C4-2B (cell line): ENCODE measurements at regions not wholly inside any gene's neighbourhood (a gene's known extent, or its start where the extent isn't known, plus 50 kb on each side); places are given as distances from the start of the nearest gene placed in this dataset.

ENCODE experiments used
- H3K27ac ChIP-seq: fragments of 450-650 bp; 2 replicates; pipeline ENCODE4 v1.5.1; 2017
- ZFX ChIP-seq: fragments of 450-650 bp; IDR thresholded peaks from 2 replicates; pipeline ENCODE4 v1.6.1; 2017
- TF ChIP-seq, protein P1 (sequence below): fragments of 450-650 bp; conservative IDR thresholded peaks from 2 replicates; pipeline ENCODE4 v1.5.1; 2017; ENCODE audit warnings: mild to moderate bottlenecking

DNA sequence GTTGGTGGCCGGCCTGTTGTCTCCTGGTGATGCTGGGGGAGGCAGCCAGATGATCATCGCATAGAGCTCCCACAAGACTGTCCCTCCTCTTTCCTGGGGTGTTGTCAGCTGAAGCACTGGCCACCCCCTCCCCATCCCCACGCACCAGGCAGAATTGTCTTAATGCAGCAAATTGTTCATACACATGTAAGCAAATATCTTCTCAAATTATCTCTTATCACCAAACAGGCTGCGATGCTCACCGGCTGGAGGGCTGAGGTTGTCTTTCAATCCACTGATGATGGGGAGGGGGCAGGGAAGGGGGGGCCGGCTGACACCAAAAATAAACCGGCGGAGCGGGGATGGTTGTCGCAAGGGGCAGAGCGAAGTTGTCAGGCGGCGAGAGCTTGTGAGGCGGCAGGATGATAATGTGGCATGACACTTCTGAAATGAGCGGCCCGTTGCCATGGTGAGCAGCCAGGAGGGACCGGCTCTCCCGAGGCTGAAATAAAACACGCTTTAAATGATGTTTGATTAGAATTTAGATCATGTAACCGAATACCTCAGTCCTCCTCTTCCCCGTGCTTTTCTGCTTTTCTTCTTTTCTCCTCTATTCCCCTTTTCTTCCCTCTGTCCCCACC is 59.8 kb downstream of the MRM1 start:
- no peak overlapping the region for H3K27ac ChIP-seq
- TF ChIP-seq ZFX: no peak
- TF ChIP-seq, protein P1, sequence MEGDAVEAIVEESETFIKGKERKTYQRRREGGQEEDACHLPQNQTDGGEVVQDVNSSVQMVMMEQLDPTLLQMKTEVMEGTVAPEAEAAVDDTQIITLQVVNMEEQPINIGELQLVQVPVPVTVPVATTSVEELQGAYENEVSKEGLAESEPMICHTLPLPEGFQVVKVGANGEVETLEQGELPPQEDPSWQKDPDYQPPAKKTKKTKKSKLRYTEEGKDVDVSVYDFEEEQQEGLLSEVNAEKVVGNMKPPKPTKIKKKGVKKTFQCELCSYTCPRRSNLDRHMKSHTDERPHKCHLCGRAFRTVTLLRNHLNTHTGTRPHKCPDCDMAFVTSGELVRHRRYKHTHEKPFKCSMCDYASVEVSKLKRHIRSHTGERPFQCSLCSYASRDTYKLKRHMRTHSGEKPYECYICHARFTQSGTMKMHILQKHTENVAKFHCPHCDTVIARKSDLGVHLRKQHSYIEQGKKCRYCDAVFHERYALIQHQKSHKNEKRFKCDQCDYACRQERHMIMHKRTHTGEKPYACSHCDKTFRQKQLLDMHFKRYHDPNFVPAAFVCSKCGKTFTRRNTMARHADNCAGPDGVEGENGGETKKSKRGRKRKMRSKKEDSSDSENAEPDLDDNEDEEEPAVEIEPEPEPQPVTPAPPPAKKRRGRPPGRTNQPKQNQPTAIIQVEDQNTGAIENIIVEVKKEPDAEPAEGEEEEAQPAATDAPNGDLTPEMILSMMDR: no peak

DNA sequence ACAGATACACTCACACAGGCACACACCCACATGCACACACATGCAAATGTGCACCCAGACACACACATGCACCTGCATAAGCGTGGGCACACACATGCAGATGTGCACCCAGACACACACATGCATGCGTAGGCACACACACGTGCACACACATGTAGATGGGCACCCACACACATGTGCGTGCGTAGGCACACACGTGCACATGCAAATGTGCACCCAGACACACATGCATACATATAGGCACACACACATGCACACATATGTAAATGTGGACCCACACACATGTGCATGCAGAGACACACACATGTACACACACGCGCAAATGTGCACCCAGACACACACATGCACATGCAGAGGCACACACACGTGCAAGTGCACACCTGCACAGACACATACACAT is 60.3 kb downstream of the MRM1 start:
- no peak overlapping the region for H3K27ac ChIP-seq
- TF ChIP-seq, protein P1: no peak
- no peak for TF ChIP-seq ZFX

DNA sequence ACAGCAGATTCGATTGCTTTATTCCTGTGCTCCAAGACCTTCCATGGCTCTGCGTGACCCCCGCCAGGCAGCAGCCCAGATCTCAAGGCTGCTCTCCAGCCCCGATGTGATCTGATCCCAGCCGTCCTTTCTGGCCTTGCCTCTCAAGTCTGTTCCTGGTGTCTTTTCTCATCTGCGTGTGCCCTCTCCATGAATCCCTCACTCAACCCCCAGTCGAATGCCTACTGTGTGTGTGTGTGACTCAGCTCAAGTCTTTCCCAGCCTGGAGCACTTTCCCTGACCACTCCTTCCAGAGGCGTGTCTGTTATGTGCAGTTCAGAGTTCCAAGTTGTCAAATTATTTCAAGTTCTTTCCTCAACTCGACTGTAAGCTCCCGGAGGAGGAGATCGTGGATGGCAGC is 64.0 kb downstream of the MRM1 start:
- no peak overlapping the region for H3K27ac ChIP-seq
- TF ChIP-seq, protein P1: no peak

DNA sequence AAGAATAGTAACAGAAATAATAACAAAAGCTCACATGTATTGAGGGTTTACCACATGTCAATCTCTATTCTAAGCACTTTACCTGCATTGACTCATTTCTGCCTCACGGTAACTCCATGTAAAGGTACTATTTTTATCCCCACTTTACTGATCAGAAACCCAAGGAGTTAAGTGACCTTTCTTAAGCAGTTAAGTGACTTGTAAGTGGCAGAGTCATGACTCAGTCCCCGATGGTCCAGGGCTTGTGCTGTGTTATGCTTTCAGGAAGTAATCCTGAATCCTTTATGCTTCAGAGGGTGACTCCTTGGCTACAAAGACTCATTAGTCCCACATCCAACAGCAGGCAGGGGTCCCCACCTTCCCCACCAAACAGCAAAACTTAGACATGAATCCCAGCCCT is 66.5 kb downstream of the MRM1 start:
- TF ChIP-seq, protein P1: no peak
- TF ChIP-seq ZFX: no peak
- no peak overlapping the region for H3K27ac ChIP-seq

DNA sequence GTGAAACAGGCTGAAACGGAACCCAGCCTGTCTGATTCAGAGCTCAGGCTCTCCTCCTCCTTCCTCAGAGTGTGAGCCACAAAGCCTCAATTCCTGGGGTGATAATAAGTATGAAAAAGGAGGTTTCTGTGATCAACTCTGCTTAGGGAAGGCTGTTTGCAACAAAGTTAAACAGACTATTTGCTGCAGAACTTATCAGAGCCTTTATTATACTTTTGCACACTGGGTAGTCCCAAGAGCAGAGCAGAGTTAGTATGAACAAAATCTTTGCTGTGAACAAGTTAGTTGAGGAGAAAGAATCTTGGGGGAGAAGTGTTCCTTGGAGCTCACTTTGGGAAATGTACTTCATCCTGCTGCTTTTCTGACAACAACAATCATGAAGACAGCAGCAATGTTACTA is 67.4 kb downstream of the MRM1 start:
- H3K27ac ChIP-seq: no peak overlapping the region
- no peak for TF ChIP-seq ZFX
- TF ChIP-seq, protein P1: no peak

DNA sequence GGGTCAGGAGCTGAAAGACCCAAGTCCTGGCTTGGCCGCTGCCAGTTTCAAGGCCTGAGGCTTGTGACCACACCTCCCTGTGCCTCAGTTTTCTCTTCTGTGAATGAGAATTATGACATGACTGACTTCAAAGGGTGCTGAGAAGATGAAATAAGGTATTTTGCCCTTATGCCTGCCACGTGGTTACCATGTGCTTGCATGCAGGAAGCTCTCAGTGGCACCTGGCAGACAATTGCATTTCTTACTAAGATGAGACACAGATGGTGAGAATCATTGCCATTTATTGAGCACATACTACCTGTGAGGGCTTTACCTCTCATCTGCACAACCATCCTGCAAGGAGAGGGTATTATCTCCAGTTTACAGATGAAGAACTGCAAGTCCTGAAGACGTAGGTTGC is 69.8 kb downstream of the MRM1 start:
- H3K27ac ChIP-seq: no peak overlapping the region
- TF ChIP-seq, protein P1: no peak
- no peak for TF ChIP-seq ZFX

DNA sequence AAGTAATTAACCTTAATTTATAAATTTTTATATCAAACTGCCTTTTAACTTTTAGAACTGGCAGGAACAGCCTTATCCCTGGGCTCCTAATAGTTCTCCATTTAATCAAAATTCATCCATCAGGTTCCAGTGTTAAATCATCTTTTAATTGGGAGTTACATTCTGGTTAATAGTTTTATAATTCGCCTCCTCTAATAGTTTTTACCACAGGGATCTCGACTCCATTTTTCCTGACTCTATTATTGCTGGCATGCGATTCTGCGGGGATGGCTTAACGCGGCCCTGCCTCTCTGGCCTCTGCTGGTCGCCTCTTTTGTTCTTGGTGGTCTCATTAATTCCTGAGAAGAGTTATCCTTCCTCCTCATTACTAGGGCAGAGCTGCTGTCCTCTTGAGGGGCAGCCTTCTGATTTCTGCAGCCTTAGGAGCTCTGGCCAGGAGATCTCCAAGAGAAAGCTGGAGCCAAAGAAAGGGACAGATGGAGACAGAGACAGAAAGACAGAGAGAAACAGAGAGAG is 71.1 kb downstream of the MRM1 start:
- TF ChIP-seq, protein P1: no peak
- no peak for TF ChIP-seq ZFX
- H3K27ac ChIP-seq: no peak overlapping the region
